Neural crest cell (in vitro differentiated cells): ENCODE measurements at regions not wholly inside any gene's neighbourhood (a gene's known extent, or its start where the extent isn't known, plus 50 kb on each side); places are given as distances from the start of the nearest gene placed in this dataset.

ENCODE experiments used
- DNase-seq: peaks from one replicate; pipeline ENCODE4 v3.0.0; 2021; ENCODE audit warnings: low read depth, mixed read lengths, low spot score
- H3K27ac Mint-ChIP-seq: one replicate; pipeline ENCODE4 v1.8.0; 2021; ENCODE audit warnings: mild to moderate bottlenecking, mixed read lengths; ENCODE audit not compliant: unreplicated experiment
- H3K27me3 Mint-ChIP-seq: 2 replicates; pipeline ENCODE4 v1.8.0; 2021; ENCODE audit warnings: low read depth, mild to moderate bottlenecking, mixed read lengths
- H3K36me3 Mint-ChIP-seq: 2 replicates; pipeline ENCODE4 v1.8.0; 2021; ENCODE audit warnings: low read depth, mild to moderate bottlenecking, mixed read lengths
- H3K4me1 Mint-ChIP-seq: 2 replicates; pipeline ENCODE4 v1.8.0; 2021; ENCODE audit warnings: mixed read lengths
- H3K4me3 Mint-ChIP-seq: one replicate; pipeline ENCODE4 v1.8.0; 2021; ENCODE audit warnings: mild to moderate bottlenecking, mixed read lengths
- H3K9me3 Mint-ChIP-seq: 2 replicates; pipeline ENCODE4 v1.8.0; 2021; ENCODE audit warnings: mixed read lengths
- TF ChIP-seq, protein P1 (sequence below): fragments of 200-600 bp; sonication (generic); conservative IDR thresholded peaks from 2 replicates; pipeline ENCODE4 v1.5.0; 2021; ENCODE audit warnings: antibody characterized with exemption, mild to moderate bottlenecking

DNA sequence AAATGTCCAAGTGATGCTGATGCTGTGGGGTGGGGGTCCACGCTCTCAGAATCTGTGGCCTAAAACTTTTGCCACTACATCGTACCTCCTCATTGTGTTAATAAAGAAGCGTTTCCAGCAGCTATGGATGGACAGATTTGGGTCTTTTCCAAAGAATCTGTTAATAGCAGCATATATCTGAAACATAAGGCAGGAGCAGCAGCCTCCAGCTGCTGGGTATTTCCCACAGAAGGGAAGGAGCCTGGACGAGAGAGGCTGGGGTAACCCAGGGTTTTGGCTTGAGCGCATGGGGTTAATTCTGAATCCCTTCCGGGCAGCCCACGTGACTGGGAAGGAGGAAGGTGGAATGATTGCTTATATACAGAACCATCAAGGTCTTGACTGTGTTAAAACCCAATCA is 332.4 kb downstream of the BCOR start:
- Mint-ChIP-seq H3K4me1 (peaks cover 22% of the 10 kb centered on the region), H3K9me3 (no peaks in the 10 kb centered on the region), H3K36me3 (peaks cover 1% of the 10 kb centered on the region), H3K27ac (no peak overlapping the region), H3K27me3 (no peaks in the 10 kb centered on the region), H3K4me3 (no peak overlapping the region)
- TF ChIP-seq, protein P1, sequence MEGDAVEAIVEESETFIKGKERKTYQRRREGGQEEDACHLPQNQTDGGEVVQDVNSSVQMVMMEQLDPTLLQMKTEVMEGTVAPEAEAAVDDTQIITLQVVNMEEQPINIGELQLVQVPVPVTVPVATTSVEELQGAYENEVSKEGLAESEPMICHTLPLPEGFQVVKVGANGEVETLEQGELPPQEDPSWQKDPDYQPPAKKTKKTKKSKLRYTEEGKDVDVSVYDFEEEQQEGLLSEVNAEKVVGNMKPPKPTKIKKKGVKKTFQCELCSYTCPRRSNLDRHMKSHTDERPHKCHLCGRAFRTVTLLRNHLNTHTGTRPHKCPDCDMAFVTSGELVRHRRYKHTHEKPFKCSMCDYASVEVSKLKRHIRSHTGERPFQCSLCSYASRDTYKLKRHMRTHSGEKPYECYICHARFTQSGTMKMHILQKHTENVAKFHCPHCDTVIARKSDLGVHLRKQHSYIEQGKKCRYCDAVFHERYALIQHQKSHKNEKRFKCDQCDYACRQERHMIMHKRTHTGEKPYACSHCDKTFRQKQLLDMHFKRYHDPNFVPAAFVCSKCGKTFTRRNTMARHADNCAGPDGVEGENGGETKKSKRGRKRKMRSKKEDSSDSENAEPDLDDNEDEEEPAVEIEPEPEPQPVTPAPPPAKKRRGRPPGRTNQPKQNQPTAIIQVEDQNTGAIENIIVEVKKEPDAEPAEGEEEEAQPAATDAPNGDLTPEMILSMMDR: no peak
- DNase-seq: no peak

DNA sequence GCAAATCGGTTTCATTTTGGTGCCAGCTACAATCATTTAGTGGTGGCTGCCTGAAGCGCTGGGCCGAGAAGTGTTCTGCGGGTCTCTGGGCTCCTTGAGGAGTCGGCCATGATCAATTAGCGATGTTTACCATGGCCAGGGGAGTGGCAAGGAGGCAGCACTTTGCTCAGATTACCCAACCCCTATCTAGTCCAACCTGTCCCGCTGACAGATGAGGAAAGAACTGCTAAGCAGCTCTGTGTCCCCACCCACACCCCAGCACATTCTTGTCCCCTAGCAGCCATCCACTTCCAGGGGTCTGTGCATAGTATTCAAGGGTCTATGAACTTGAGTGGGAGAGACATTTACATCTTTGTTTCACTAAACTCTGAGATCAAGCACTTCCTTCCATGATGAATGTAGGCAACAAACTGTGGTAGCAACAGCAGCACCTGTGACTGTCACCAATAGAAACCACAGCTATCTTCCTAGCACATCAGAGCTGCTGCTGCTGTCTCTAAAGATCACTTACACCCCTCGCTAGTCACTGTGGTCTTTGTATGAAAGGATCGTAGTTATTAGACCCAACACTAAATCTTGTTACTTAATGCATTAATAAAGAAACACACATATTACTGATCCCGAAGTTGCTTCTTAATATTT is 331.6 kb downstream of the BCOR start:
- Mint-ChIP-seq H3K36me3 (peaks cover 4% of the 10 kb centered on the region), H3K4me3 (no peak overlapping the region), H3K9me3 (no peaks in the 10 kb centered on the region), H3K27ac (no peak overlapping the region), H3K4me1 (peaks cover 22% of the 10 kb centered on the region), H3K27me3 (no peaks in the 10 kb centered on the region)
- TF ChIP-seq, protein P1: no peak
- DNase-seq: no peak

DNA sequence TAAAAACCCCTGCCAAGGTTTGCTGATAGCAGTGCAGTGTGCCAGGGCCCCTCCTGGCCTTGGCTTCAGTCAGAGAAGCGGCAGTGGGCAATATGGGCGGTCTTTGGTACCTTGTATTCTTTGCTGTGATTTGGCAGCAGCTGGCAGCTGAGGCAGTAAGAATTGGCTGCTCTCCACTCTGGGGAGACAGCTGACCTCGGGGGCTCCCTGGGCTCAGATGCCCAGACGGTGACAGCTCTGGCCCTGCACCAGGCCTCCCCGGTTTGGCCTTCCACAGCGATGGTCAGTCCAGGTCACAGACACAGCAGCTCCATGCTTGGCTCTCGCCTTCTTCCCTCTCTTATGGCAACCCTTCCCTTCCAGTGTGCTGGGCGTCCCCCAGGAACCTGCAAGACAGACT is 330.9 kb downstream of the BCOR start:
- Mint-ChIP-seq H3K4me3 (no peak overlapping the region), H3K9me3 (no peaks in the 10 kb centered on the region), H3K4me1 (peaks cover 25% of the 10 kb centered on the region), H3K27me3 (no peaks in the 10 kb centered on the region), H3K36me3 (peaks cover 4% of the 10 kb centered on the region), H3K27ac (no peak overlapping the region)
- no peak for DNase-seq
- TF ChIP-seq, protein P1: no peak

DNA sequence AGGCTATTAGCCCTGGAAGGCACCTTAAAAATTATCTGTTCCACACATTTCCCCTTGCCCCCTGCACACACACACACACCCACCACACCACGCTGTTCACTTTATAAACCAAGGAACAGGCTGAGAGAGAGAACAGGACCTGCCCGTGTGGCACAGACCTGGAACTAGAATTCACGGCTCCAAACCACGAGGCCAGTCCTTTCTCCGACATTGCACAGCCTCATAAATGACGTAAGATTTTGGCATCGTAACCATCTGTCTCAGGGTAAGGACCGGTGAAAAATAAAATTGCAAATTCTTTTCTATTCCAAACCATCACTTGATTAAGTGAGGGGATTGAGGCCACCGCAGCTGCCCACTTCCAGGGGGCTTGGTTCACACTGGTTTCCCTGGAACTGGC is 330.3 kb downstream of the BCOR start:
- TF ChIP-seq, protein P1: no peak
- Mint-ChIP-seq H3K4me3 (no peak overlapping the region), H3K36me3 (peaks cover 4% of the 10 kb centered on the region), H3K9me3 (no peaks in the 10 kb centered on the region), H3K27me3 (no peaks in the 10 kb centered on the region), H3K4me1 (peaks cover 27% of the 10 kb centered on the region), H3K27ac (no peak overlapping the region)
- no peak for DNase-seq

DNA sequence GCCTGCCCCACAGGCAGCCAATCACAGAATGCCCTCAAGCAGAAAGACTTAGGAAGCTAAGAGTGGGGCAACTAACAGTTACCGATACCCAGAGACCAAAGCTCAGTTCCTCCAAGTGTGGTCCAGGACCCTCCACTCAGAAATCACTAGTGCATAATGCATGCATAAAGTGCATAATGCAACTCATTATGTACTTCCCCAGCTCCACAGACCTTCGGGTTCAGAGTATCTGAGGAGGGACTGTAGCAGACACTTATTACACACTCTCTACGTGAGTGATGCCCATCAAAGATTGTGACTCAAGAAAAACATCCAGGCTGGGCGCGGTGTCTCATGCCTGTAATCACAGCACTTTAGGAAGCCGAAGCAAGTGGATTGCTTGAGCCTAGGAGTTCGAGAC is 328.0 kb downstream of the BCOR start:
- no peak overlapping the region for H3K27ac Mint-ChIP-seq
- TF ChIP-seq, protein P1: no peak
- no peaks in the 10 kb centered on the region for H3K9me3 Mint-ChIP-seq
- H3K27me3 Mint-ChIP-seq: no peaks in the 10 kb centered on the region
- DNase-seq: no peak
- H3K36me3 Mint-ChIP-seq: peaks cover 4% of the 10 kb centered on the region
- peaks cover 40% of the 10 kb centered on the region for H3K4me1 Mint-ChIP-seq
- no peak overlapping the region for H3K4me3 Mint-ChIP-seq
